Ammon's horn (tissue), 1 donor: ENCODE measurements at regions not wholly inside any gene's neighbourhood (a gene's known extent, or its start where the extent isn't known, plus 50 kb on each side); places are given as distances from the start of the nearest gene placed in this dataset.
A peak's percentile ranks its signal among the peaks of the same experiment; 100 is the strongest.
"Not testable (repeated sequence)": the region's sequence is repeated elsewhere in the genome, so short reads cannot be mapped to it uniquely, and the experiment has no call there.

ENCODE experiments used
- DNase-seq: peaks from one replicate; pipeline ENCODE4 v3.0.0-alpha.2; 2016; ENCODE audit warnings: low spot score

DNA sequence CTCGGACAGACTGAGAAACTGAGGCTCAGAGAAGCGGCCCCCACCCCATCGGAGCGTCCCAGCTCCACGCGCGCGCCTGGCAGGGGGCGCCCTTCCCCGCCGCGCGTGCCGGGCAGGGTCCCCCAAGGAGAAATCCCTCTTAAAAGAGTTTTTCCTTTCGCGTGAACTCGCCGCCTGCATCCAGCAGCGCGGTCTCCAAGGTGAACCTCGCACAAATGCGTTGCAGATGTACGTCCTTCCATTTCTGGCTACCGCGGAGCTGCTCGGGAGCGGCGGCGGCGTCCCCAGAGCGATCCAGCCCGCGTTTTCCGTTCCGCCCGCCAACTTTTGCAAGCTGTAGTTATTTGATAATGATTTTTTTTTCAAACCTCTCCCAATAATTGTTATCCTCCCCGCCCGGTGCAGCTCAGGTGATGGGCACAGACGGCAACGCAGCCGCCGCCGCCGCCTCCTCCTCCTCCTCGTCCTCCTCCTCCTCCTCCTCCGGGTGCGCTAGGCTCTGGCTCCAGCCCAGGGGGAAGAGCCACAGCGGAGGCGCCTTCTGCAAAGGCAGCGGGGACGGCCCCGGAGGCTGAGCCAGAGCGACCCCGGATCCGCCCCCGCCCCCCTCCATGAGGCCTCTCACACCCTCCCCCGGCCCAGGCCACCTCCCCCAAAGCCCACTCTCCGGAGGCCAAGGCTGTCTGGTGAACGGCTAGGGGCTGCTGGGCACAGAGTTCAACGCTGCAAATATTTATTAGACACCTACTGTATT lies 74.0 kb upstream of the CUX1 start:
- peak; percentile 16 for DNase-seq

- DNase-seq: no peak
Observed at GRCh38 chr7:101743995-101744360, 73.4 kb upstream of the CUX1 start.

DNA sequence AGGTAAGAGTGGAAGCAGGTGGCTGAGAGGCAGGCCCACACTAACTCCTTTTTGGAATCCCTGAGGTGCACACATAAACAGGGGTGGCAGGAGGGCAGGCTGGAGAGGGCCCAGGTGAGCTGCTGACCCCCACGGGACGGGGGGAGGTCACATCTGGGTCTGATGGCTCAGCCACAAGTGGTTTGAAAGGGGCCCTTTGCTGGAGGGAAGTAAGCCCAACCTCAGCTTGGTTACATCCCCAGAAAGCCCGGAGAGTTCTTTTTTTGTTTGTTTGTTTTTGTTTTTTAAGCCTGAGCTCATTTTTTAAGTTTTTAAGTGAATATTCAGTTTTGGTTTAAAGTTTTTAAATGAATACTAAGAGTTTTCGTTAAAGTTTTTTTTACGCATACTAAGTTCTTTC lies 72.8 kb upstream of the CUX1 start:
- no peak for DNase-seq

GRCh38 chr7:101746314-101746713 lies 71.1 kb upstream of the CUX1 start:
- DNase-seq: no peak

GRCh38 chr7:101747053-101747878 lies 70.2 kb upstream of the CUX1 start:
- no peak for DNase-seq

DNA sequence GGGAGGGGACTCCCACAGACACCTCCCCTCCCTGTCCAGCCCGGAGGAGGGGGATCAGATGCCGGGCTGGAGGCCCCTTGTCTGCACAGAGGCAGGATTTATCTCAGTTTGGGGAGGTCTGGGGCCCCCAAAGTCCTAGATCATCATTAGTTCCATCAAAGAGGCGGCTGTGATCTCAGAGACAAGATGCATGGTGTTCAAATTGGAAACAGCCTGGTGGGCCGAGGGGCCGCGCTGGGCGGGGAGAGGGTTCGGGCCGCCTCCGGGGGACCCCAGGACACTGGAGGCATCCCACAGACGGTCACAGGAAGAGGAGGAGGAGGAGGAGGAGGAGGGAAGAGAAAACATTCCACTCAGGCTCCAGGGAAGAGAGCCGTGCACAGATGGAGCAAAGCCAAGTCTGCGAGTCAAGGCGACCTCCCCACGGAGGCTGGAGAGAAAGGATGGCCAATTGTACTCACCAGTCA lies 69.5 kb upstream of the CUX1 start:
- no peak for DNase-seq

- DNase-seq: no peak
Observed at GRCh38 chr7:101749891-101750290, 67.5 kb upstream of the CUX1 start.

DNA sequence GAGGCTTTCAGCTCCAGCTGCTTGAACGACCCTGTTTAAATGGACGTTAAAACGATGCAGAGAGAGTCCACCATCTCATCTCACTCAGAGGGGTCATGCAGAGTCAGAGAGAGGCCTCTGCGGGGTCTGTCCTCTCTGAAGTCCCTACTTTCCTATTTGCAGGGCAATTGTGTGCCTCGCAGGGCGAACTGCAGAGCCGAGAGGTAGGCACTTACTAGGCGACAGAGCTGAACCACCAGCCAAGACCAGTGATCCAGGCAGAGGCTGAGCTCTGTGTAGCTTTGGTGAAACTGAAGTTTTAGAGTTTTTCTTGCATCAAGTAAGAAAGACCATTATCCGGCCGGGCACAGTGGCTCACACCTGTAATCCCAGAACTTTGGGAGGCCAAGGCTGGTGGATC lies 64.1 kb upstream of the CUX1 start:
- no peak for DNase-seq

DNA sequence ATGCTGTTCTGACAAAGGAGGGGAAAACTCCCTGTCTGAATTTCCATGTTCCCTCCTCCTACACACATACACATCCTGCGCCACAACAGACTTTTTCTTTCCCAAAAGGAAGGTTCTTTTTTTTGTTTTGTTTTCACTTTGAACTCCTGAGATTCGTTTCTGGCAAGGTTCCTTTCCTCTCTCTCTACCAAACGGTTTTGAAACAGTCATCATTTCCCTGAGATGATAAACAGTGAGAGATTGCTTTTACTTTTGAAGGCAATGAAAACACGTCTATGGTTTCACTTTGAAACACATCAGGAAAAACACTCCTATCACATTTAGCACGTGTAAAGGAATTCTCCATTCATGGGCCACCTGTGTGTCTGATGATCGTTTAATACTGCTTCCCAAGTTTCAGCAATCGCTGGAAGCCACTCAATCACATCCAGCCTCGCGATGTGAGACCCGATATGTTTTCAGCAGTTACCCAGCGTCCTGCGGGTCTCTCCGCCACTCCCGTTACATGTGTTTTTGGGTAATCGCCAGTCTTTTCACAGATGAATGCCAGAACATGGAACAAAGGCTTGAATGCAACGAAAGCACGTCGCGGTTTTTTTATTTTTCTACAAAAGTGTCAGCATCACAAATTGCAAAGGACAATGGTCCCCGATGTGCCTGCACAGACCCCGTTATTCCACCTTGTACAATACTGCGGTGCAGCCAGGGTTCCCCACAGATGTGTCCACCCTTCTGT lies 62.8 kb upstream of the CUX1 start:
- no peak for DNase-seq

- no peak for DNase-seq
Observed at GRCh38 chr7:101757879-101758278, 59.5 kb upstream of the CUX1 start.

- not testable (repeated sequence) for DNase-seq
Observed at GRCh38 chr7:101758519-101758918, 58.9 kb upstream of the CUX1 start.

GRCh38 chr7:101764221-101764620 lies 53.2 kb upstream of the CUX1 start:
- no peak for DNase-seq

DNA sequence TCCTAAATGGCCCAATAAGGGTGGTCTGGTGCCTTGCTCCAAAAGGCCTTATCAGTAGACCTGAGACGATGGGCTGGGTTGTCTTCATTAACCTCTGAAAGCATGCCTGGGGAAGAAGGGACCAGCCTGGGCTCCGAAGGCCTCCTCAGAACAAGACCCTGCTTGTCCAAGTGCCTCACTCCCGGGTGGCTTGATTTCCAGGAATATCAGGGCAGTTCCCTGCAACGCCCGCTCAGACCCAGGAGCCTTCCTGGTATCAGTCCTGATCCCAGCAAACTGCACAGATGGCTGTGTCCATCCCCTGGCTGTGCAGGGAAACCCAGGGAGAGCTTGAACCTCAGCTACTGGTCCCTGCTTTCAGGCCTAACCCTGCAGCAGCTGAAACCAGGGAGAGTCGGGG lies 49.9 kb upstream of the CUX1 start:
- DNase-seq: no peak
